LNCaP clone FGC (cell line): ENCODE measurements at regions not wholly inside any gene's neighbourhood (a gene's known extent, or its start where the extent isn't known, plus 50 kb on each side); places are given as distances from the start of the nearest gene placed in this dataset.

ENCODE experiments used
- DNase-seq: peaks from one replicate; pipeline ENCODE4 v3.0.0-alpha.2; 2011; ENCODE audit warnings: low read depth
- H3K4me3 ChIP-seq: 2 replicates; pipeline ENCODE4 v1.5.1; 2011; ENCODE audit warnings: mild to moderate bottlenecking, low read depth, low read length, control low read depth
- TF ChIP-seq, protein P1 (sequence below): IDR thresholded peaks from 2 replicates; pipeline ENCODE4 v1.5.1; 2012; ENCODE audit warnings: mild to moderate bottlenecking; ENCODE audit not compliant: control insufficient read depth, insufficient read depth; ENCODE audit errors: extremely low read depth

DNA sequence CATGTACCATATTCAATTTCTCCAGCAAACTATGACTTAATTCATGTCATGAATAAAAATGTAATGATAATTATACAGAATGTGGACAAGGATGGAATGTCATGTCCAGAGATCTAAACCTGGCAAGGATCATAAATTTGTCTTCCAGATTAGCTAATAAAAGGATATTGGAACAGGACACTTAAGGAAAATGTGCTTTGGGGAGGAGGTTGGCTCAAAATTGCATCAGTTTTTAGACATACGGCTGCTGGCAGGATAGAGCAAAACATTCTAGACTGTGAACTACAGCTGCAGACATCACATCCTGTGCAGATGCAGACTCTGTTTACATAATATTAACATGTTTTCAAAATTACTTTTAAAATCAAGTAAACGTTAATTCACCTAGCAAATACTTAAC is 248.4 kb downstream of the TLR4 start:
- DNase-seq: no peak
- no peak overlapping the region for H3K4me3 ChIP-seq
- TF ChIP-seq, protein P1, sequence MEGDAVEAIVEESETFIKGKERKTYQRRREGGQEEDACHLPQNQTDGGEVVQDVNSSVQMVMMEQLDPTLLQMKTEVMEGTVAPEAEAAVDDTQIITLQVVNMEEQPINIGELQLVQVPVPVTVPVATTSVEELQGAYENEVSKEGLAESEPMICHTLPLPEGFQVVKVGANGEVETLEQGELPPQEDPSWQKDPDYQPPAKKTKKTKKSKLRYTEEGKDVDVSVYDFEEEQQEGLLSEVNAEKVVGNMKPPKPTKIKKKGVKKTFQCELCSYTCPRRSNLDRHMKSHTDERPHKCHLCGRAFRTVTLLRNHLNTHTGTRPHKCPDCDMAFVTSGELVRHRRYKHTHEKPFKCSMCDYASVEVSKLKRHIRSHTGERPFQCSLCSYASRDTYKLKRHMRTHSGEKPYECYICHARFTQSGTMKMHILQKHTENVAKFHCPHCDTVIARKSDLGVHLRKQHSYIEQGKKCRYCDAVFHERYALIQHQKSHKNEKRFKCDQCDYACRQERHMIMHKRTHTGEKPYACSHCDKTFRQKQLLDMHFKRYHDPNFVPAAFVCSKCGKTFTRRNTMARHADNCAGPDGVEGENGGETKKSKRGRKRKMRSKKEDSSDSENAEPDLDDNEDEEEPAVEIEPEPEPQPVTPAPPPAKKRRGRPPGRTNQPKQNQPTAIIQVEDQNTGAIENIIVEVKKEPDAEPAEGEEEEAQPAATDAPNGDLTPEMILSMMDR: no peak

GRCh38 chr9:117957267-117957666 is 253.1 kb downstream of the TLR4 start:
- TF ChIP-seq, protein P1: no peak
- DNase-seq: no peak
- no peak overlapping the region for H3K4me3 ChIP-seq

GRCh38 chr9:117958726-117959125 is 254.5 kb downstream of the TLR4 start:
- no peak overlapping the region for H3K4me3 ChIP-seq
- DNase-seq: no peak
- TF ChIP-seq, protein P1: no peak

GRCh38 chr9:117963493-117964090 is 259.4 kb downstream of the TLR4 start:
- TF ChIP-seq, protein P1: no peak
- no peak for DNase-seq
- H3K4me3 ChIP-seq: no peak overlapping the region

GRCh38 chr9:117970276-117971050 is 266.3 kb downstream of the TLR4 start:
- TF ChIP-seq, protein P1: no peak
- H3K4me3 ChIP-seq: no peak overlapping the region
- no peak for DNase-seq

DNA sequence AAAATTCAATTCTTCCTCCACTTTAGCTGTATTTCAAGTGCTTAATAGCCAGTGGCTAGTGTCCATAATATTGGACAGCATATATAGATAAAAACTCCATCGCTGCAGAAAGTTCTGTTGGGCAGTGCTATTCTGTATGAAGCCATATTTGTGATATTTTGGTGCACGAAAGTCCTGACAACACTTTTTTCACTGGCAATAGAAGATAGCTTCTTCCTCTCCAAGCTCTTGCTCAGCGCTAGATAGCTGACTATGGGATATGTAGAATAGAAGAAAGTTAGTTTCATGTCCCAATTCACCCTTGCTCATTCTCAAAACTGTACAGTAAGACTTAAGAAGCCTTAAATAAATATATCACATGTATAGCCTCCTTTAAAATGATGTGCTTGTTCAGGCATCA is 269.9 kb downstream of the TLR4 start:
- DNase-seq: no peak
- no peak overlapping the region for H3K4me3 ChIP-seq
- TF ChIP-seq, protein P1: no peak

GRCh38 chr9:117979914-117980313 is 275.7 kb downstream of the TLR4 start:
- DNase-seq: no peak
- H3K4me3 ChIP-seq: no peak overlapping the region
- TF ChIP-seq, protein P1: no peak
